AG04450 (cell line): ENCODE measurements at regions not wholly inside any gene's neighbourhood (a gene's known extent, or its start where the extent isn't known, plus 50 kb on each side); places are given as distances from the start of the nearest gene placed in this dataset.
A peak's percentile ranks its signal among the peaks of the same experiment; 100 is the strongest.

Source experiments
- CTCF ChIA-PET: fragments of 300-600, 350-600 bp; formaldehyde crosslinking; extraction: SDS; loops from one replicate; lab custom pipeline; 2022; ENCODE audit warnings: antibody characterized with exemption, inconsistent platforms; lab: Charles Lee
- POLR2A ChIA-PET: fragments of 350-600 bp; formaldehyde crosslinking; extraction: SDS; loops from one replicate; lab custom pipeline; 2021; ENCODE audit warnings: antibody characterized with exemption, inconsistent platforms; lab: Yijun Ruan, JAX
- DNase-seq: peaks from one replicate; pipeline ENCODE4 v3.0.0-alpha.2; 2011; ENCODE audit warnings: low read depth, low spot score
- H3K27ac ChIP-seq: one replicate; pipeline ENCODE4 v1.5.1; 2012; ENCODE audit warnings: low read depth, low read length, control low read depth
- H3K27me3 ChIP-seq: one replicate; pipeline ENCODE4 v1.6.0; 2012; ENCODE audit warnings: low read length; ENCODE audit not compliant: control insufficient read depth, insufficient read depth
- H3K4me3 ChIP-seq: 2 replicates; pipeline ENCODE4 v1.5.1; 2011; ENCODE audit warnings: mild to moderate bottlenecking, low read depth, low read length, control low read depth
- H3K9me3 ChIP-seq: 2 replicates; pipeline ENCODE4 v1.5.1; 2012; ENCODE audit warnings: low read length; ENCODE audit not compliant: control insufficient read depth, insufficient read depth
- CTCF ChIP-seq: IDR thresholded peaks from 2 replicates; pipeline ENCODE4 v1.5.1; 2011; ENCODE audit warnings: low read depth, low read length, control low read depth, inconsistent platforms

GRCh38 chr12:14284184-14284722 is 81.2 kb upstream of the ATF7IP start:
- POLR2A ChIA-PET: no interaction called here
- no peak for TF ChIP-seq CTCF
- DNase-seq: no peak
- no peak overlapping the region for H3K4me3 ChIP-seq
- H3K9me3 ChIP-seq: no peaks in the 10 kb centered on the region
- CTCF ChIA-PET: interaction anchor here (0.9 to 1.3 kb wide), 4 partner anchors 46 to 242 kb away, joined by 3 to 6 read pairs (median 4); partner anchors contain the start of gene ATF7IP
- H3K27ac ChIP-seq: peak overlapping the region; percentile 21
- no peaks in the 10 kb centered on the region for H3K27me3 ChIP-seq

GRCh38 chr12:14289601-14290000 is 75.9 kb upstream of the ATF7IP start:
- H3K4me3 ChIP-seq: no peak overlapping the region
- no peak overlapping the region for H3K27ac ChIP-seq
- no peak for DNase-seq
- CTCF ChIA-PET: interaction anchor here (0.7 to 0.8 kb wide), 2 partner anchors 8 to 51 kb away, joined by 3 to 4 read pairs; no protein-coding TSS in a partner anchor
- no peaks in the 10 kb centered on the region for H3K9me3 ChIP-seq
- no peaks in the 10 kb centered on the region for H3K27me3 ChIP-seq
- TF ChIP-seq CTCF: no peak
- POLR2A ChIA-PET: no interaction called here

- DNase-seq: no peak
- H3K27me3 ChIP-seq: no peaks in the 10 kb centered on the region
- no peak overlapping the region for H3K27ac ChIP-seq
- no peak overlapping the region for H3K4me3 ChIP-seq
- H3K9me3 ChIP-seq: no peaks in the 10 kb centered on the region
- no peak for TF ChIP-seq CTCF
- POLR2A ChIA-PET: no interaction called here
- CTCF ChIA-PET: interaction anchor here (1.1 kb wide), 1 partner anchor 54 kb away, joined by 4 read pairs; no protein-coding TSS in a partner anchor
Observed at GRCh38 chr12:14290951-14291350, 74.5 kb upstream of the ATF7IP start.

GRCh38 chr12:14303661-14304155 is 61.8 kb upstream of the ATF7IP start:
- Histone ChIP-seq H3K27ac (no peak overlapping the region), H3K4me3 (no peak overlapping the region), H3K27me3 (no peaks in the 10 kb centered on the region), H3K9me3 (no peaks in the 10 kb centered on the region; the same call in 1 of the 2 replicates)
- DNase-seq: no peak
- ChIA-PET CTCF (no interaction called here), POLR2A (no interaction called here)
- no peak for TF ChIP-seq CTCF

GRCh38 chr12:14307004-14307403 is 58.5 kb upstream of the ATF7IP start:
- Histone ChIP-seq H3K9me3 (no peaks in the 10 kb centered on the region; the same call in 1 of the 2 replicates), H3K27me3 (no peaks in the 10 kb centered on the region), H3K27ac (no peak overlapping the region), H3K4me3 (no peak overlapping the region)
- DNase-seq: no peak
- POLR2A ChIA-PET: no interaction called here
- CTCF ChIA-PET: no interaction called here
- no peak for TF ChIP-seq CTCF
